ENCODE measurements at regions not wholly inside any gene's neighbourhood (a gene's known extent, or its start where the extent isn't known, plus 50 kb on each side); places are given as distances from the start of the nearest gene placed in this dataset.
"Not testable (repeated sequence)": the region's sequence is repeated elsewhere in the genome, so short reads cannot be mapped to it uniquely, and the experiment has no call there.

DNA sequence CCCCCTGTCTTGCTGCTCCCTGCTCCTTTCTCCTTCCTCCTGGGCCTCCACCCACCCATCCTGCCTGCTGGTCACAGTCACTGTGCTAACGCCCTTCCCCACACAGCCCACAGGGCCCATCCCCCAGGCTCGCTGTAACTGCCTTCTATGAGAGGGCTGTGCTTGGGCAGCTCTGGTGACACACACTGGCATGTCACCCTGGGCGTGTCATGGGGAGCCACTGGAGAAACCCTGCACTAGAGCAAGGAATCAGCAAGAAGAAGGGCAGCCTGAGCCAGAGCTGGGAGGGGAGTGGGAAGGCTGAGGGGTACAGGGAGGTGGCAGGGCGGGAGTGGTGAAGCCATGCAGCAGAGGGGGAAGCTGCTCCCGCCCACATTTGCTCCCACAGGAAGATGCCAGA, 128.4 kb upstream of the FOXD4L5 start:
- not testable (repeated sequence) for H3K27me3 Mint-ChIP-seq (ENCODE audit: insufficient read depth, low read depth, poor library complexity); H3K4me1 ChIP-seq (ENCODE audit: insufficient read depth)

DNA sequence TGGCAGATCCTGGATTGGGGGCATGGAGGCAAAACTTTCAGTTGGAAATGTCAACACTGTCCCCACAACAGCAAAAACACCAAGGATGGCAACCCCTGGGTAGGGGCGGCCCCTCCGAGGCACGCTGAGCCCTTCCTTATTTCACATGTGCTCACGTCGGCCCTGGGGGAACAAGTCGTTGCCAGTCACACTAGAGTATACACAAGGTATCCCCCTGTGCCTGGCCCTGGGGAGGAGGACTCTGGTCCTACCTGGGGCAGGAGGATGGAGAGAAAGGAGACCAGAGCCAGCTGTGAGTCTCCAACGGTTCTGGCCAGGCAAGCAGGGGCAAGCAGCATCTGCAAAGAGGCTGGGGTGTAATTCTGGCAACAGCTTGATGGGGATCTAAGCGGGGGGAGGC, 126.9 kb upstream of the FOXD4L5 start:
- Histone ChIP-seq H3K9me2 (ENCODE audit: insufficient read depth) (no peaks in the 10 kb centered on the region), H3K79me2 (replicated peaks; ENCODE audit: insufficient read depth) (no peaks in the 10 kb centered on the region), H3K27ac (ENCODE audit: low read depth) (no peak overlapping the region), H2AFZ (no peak overlapping the region), H3K27me3 (ENCODE audit: insufficient read depth) (no peaks in the 10 kb centered on the region), H3K4me3 (no peak overlapping the region), H3K36me3 (ENCODE audit: insufficient read depth) (no peaks in the 10 kb centered on the region), H3K4me1 (ENCODE audit: insufficient read depth) (no peaks in the 10 kb centered on the region), H3F3A (replicated peaks; ENCODE audit: low read depth) (no peaks in the 10 kb centered on the region), H4K20me1 (replicated peaks; ENCODE audit: insufficient read depth) (no peaks in the 10 kb centered on the region), H3K4me2 (no peak overlapping the region)
- H3K27me3 Mint-ChIP-seq (ENCODE audit: insufficient read depth, low read depth, poor library complexity), result peaks cover 6% of the 10 kb centered on the region
- no peak overlapping the region for H3K27ac Mint-ChIP-seq
- no peaks in the 10 kb centered on the region for H3K4me1 Mint-ChIP-seq
- no peak for ATAC-seq
- peaks cover 47% of the 10 kb centered on the region for H3K36me3 Mint-ChIP-seq (ENCODE audit: low read depth)
- H3K9me3 Mint-ChIP-seq, result peaks cover 93% of the 10 kb centered on the region
- no peak for DNase-seq (ENCODE audit: low spot score)
- no peak overlapping the region for H3K4me3 Mint-ChIP-seq
- TF ChIP-seq EZH2phosphoT487 (IDR thresholded peaks at IDR 0.05; ENCODE audit: unreplicated experiment) (no peak), NANOG (IDR thresholded peaks at IDR 0.05; ENCODE audit: borderline replicate concordance) (no peak), STAT1 (IDR thresholded peaks at IDR 0.05; ENCODE audit: unreplicated experiment) (no peak), POLR2AphosphoS5 (IDR thresholded peaks at IDR 0.05; ENCODE audit: low read depth) (no peak), ZNF331 (CRISPR knock-in tag; IDR thresholded peaks at IDR 0.05; ENCODE audit: low read depth) (no peak), CREB1 (CRISPR knock-in tag; IDR thresholded peaks at IDR 0.05; ENCODE audit: low read depth) (no peak), JUNB (IDR thresholded peaks at IDR 0.05; ENCODE audit: unreplicated experiment) (no peak), EZH2 (IDR thresholded peaks at IDR 0.05; ENCODE audit: low read depth, unreplicated experiment) (no peak)
- TF ChIP-seq, protein P1, sequence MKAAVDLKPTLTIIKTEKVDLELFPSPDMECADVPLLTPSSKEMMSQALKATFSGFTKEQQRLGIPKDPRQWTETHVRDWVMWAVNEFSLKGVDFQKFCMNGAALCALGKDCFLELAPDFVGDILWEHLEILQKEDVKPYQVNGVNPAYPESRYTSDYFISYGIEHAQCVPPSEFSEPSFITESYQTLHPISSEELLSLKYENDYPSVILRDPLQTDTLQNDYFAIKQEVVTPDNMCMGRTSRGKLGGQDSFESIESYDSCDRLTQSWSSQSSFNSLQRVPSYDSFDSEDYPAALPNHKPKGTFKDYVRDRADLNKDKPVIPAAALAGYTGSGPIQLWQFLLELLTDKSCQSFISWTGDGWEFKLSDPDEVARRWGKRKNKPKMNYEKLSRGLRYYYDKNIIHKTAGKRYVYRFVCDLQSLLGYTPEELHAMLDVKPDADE (IDR thresholded peaks at IDR 0.05), result no peak
- TF ChIP-seq, protein P2, sequence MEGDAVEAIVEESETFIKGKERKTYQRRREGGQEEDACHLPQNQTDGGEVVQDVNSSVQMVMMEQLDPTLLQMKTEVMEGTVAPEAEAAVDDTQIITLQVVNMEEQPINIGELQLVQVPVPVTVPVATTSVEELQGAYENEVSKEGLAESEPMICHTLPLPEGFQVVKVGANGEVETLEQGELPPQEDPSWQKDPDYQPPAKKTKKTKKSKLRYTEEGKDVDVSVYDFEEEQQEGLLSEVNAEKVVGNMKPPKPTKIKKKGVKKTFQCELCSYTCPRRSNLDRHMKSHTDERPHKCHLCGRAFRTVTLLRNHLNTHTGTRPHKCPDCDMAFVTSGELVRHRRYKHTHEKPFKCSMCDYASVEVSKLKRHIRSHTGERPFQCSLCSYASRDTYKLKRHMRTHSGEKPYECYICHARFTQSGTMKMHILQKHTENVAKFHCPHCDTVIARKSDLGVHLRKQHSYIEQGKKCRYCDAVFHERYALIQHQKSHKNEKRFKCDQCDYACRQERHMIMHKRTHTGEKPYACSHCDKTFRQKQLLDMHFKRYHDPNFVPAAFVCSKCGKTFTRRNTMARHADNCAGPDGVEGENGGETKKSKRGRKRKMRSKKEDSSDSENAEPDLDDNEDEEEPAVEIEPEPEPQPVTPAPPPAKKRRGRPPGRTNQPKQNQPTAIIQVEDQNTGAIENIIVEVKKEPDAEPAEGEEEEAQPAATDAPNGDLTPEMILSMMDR (conservative IDR thresholded peaks at IDR 0.05; ENCODE audit: low read depth in 2 of 2), result no peak
- TF ChIP-seq, protein P3, sequence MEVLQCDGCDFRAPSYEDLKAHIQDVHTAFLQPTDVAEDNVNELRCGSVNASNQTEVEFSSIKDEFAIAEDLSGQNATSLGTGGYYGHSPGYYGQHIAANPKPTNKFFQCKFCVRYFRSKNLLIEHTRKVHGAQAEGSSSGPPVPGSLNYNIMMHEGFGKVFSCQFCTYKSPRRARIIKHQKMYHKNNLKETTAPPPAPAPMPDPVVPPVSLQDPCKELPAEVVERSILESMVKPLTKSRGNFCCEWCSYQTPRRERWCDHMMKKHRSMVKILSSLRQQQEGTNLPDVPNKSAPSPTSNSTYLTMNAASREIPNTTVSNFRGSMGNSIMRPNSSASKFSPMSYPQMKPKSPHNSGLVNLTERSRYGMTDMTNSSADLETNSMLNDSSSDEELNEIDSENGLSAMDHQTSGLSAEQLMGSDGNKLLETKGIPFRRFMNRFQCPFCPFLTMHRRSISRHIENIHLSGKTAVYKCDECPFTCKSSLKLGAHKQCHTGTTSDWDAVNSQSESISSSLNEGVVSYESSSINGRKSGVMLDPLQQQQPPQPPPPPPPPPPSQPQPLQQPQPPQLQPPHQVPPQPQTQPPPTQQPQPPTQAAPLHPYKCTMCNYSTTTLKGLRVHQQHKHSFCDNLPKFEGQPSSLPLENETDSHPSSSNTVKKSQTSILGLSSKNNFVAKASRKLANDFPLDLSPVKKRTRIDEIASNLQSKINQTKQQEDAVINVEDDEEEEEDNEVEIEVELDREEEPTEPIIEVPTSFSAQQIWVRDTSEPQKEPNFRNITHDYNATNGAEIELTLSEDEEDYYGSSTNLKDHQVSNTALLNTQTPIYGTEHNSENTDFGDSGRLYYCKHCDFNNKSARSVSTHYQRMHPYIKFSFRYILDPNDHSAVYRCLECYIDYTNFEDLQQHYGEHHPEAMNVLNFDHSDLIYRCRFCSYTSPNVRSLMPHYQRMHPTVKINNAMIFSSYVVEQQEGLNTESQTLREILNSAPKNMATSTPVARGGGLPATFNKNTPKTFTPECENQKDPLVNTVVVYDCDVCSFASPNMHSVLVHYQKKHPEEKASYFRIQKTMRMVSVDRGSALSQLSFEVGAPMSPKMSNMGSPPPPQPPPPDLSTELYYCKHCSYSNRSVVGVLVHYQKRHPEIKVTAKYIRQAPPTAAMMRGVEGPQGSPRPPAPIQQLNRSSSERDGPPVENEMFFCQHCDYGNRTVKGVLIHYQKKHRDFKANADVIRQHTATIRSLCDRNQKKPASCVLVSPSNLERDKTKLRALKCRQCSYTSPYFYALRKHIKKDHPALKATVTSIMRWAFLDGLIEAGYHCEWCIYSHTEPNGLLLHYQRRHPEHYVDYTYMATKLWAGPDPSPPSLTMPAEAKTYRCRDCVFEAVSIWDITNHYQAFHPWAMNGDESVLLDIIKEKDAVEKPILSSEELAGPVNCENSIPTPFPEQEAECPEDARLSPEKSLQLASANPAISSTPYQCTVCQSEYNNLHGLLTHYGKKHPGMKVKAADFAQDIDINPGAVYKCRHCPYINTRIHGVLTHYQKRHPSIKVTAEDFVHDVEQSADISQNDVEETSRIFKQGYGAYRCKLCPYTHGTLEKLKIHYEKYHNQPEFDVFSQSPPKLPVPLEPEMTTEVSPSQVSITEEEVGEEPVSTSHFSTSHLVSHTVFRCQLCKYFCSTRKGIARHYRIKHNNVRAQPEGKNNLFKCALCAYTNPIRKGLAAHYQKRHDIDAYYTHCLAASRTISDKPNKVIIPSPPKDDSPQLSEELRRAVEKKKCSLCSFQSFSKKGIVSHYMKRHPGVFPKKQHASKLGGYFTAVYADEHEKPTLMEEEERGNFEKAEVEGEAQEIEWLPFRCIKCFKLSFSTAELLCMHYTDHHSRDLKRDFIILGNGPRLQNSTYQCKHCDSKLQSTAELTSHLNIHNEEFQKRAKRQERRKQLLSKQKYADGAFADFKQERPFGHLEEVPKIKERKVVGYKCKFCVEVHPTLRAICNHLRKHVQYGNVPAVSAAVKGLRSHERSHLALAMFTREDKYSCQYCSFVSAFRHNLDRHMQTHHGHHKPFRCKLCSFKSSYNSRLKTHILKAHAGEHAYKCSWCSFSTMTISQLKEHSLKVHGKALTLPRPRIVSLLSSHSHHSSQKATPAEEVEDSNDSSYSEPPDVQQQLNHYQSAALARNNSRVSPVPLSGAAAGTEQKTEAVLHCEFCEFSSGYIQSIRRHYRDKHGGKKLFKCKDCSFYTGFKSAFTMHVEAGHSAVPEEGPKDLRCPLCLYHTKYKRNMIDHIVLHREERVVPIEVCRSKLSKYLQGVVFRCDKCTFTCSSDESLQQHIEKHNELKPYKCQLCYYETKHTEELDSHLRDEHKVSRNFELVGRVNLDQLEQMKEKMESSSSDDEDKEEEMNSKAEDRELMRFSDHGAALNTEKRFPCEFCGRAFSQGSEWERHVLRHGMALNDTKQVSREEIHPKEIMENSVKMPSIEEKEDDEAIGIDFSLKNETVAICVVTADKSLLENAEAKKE (CRISPR knock-in tag; IDR thresholded peaks at IDR 0.05), result no peak

More for the DNA sequence above, 128.4 kb upstream of the FOXD4L5 start:
- H3K27me3 ChIP-seq (ENCODE audit: insufficient read depth); H3K36me3 ChIP-seq (ENCODE audit: insufficient read depth); DNase-seq (ENCODE audit: low spot score); H3K4me2 ChIP-seq; H3K79me2 ChIP-seq (replicated peaks; ENCODE audit: insufficient read depth); H3K27ac Mint-ChIP-seq; H2AFZ ChIP-seq; H3F3A ChIP-seq (replicated peaks; ENCODE audit: low read depth); H3K9me2 ChIP-seq (ENCODE audit: insufficient read depth); H3K27ac ChIP-seq (ENCODE audit: low read depth); ATAC-seq; H3K4me3 Mint-ChIP-seq; H4K20me1 ChIP-seq (replicated peaks; ENCODE audit: insufficient read depth); H3K4me3 ChIP-seq; H3K4me1 Mint-ChIP-seq: not testable (repeated sequence)
- H3K36me3 Mint-ChIP-seq (ENCODE audit: low read depth), result peaks cover 37% of the 10 kb centered on the region
- peaks cover 96% of the 10 kb centered on the region for H3K9me3 Mint-ChIP-seq

All from GM23338 (cell line).